ENCODE measurements at regions not wholly inside any gene's neighbourhood (a gene's known extent, or its start where the extent isn't known, plus 50 kb on each side); places are given as distances from the start of the nearest gene placed in this dataset.

DNA sequence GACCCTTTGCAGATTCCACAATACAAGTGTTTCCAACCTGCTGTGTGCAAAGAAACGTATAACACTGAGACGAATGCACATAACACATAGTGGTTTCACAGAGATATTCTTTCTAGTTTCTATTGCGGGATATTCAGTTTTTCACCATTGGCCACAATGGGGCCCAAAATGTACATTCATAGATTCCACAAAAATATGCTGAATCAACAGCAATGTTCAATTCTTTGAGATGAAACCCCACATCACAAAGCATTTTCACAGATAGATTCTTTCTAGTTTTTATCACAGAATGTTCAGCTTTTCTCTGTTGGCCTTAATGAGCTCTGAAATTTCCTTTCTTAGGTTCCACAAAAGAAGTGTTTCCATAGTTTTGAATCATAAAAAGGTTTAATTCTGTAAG, 2472.3 kb downstream of the TP53TG3F start:
- no peak for FAIRE-seq
